ENCODE measurements at regions not wholly inside any gene's neighbourhood (a gene's known extent, or its start where the extent isn't known, plus 50 kb on each side); places are given as distances from the start of the nearest gene placed in this dataset.

- no peak overlapping the region for H3K4ac ChIP-seq (replicated peaks; ENCODE audit: insufficient read length, low read depth, low read length)
- H3K4me3 ChIP-seq (ENCODE audit: extremely low read depth in 1 of 4, insufficient read depth in 2 of 4, low read depth in 3 of 4, low read length in 4 of 4) = no peak overlapping the region
- no peak overlapping the region for H3K23ac ChIP-seq (ENCODE audit: insufficient read length)
- H2BK20ac ChIP-seq (ENCODE audit: low read length) = no peak overlapping the region
- H3K14ac ChIP-seq (ENCODE audit: insufficient read length) = no peak overlapping the region
- H2BK5ac ChIP-seq (ENCODE audit: low read depth, low read length) = no peak overlapping the region
- H3K9ac ChIP-seq (replicated peaks in 1 of 4; ENCODE audit: extremely low read depth in 1 of 4, low read depth in 3 of 4, low read length in 3 of 4) = no peak overlapping the region
- H4K8ac ChIP-seq (ENCODE audit: extremely low read depth, insufficient read depth, low read length) = no peak overlapping the region
- ChIA-PET CTCF (ENCODE audit: partially characterized antibody) (interaction anchor here (0.6 to 1.7 kb wide), 4 partner anchors 16 to 174 kb away, joined by 3 to 4 read pairs (median 3); no protein-coding TSS in a partner anchor), POLR2A (ENCODE audit: partially characterized antibody) (no interaction called here)
- H3K27ac ChIP-seq (ENCODE audit: low read depth, low read length) = no peak overlapping the region
- no peaks in the 10 kb centered on the region for H3K79me2 ChIP-seq (ENCODE audit: control insufficient read depth in 1 of 2, insufficient read depth in 2 of 2, low read length in 2 of 2)
- H3K36me3 ChIP-seq (ENCODE audit: control insufficient read depth in 2 of 4, insufficient read depth in 4 of 4, low read length in 3 of 4) = no peaks in the 10 kb centered on the region
- H3K23me2 ChIP-seq (ENCODE audit: low read depth, low read length) = no peaks in the 10 kb centered on the region
- H3K56ac ChIP-seq (replicated peaks; ENCODE audit: insufficient read length, low read depth, low read length) = no peak overlapping the region
- FAIRE-seq (no peak), DNase-seq (ENCODE audit: low read depth in 1 of 2, low spot score in 2 of 2) (no peak)
- H3K4me2 ChIP-seq (ENCODE audit: insufficient read depth in 1 of 2, low read depth in 2 of 2, low read length in 2 of 2) = no peak overlapping the region
- H4K20me1 ChIP-seq (replicated peaks in 1 of 2; ENCODE audit: control insufficient read depth in 1 of 2, insufficient read depth in 2 of 2, low read length in 2 of 2) = no peaks in the 10 kb centered on the region
- no peaks in the 10 kb centered on the region for H3K9me3 ChIP-seq (ENCODE audit: insufficient read depth in 2 of 2, low read depth in 1 of 2, low read length in 1 of 2)
- no peaks in the 10 kb centered on the region for H3K79me1 ChIP-seq (ENCODE audit: low read depth, low read length)
- H4K5ac ChIP-seq (ENCODE audit: insufficient read length, low read depth, low read length) = no peak overlapping the region
- H2BK120ac ChIP-seq (replicated peaks; ENCODE audit: low read depth, low read length) = no peak overlapping the region
- H2AFZ ChIP-seq (ENCODE audit: low read length) = peak overlapping the region; percentile 37; the same call in 1 of the 2 replicates
- H2BK15ac ChIP-seq (ENCODE audit: low read length) = no peak overlapping the region
- no peak overlapping the region for H2AK5ac ChIP-seq (ENCODE audit: low read depth, low read length)
- no peaks in the 10 kb centered on the region for H3K4me1 ChIP-seq (replicated peaks in 1 of 4; ENCODE audit: control insufficient read depth in 3 of 4, insufficient read depth in 4 of 4, low read length in 3 of 4)
- WGBS, 2 experiments (ENCODE audit: extremely low coverage in 1 of 2, insufficient coverage in 1 of 2, insufficient read length in 1 of 2, insufficient replicate concordance in 2 of 2, low coverage in 1 of 2, low lambda C conversion rate in 2 of 2, missing lambda C conversion rate in 1 of 2) = 91% methylated on average over 4 of the region's 4 CpGs; no CpG with 5 or more reads in 1 of the 2 experiments
- no peaks in the 10 kb centered on the region for H3K27me3 ChIP-seq (replicated peaks in 1 of 4; ENCODE audit: control insufficient read depth in 3 of 4, extremely low read depth in 1 of 4, insufficient read depth in 3 of 4, low read length in 3 of 4)
- no peak overlapping the region for H3K18ac ChIP-seq (ENCODE audit: extremely low read depth, low read length)
- no peak overlapping the region for H2BK12ac ChIP-seq (ENCODE audit: low read depth, low read length)
- H4K91ac ChIP-seq (replicated peaks; ENCODE audit: insufficient read length, low read length) = no peak overlapping the region
- TF ChIP-seq SUZ12 (IDR thresholded peaks at IDR 0.05; ENCODE audit: low read length) (no peak), SIX5 (IDR thresholded peaks at IDR 0.05; ENCODE audit: low read depth, low read length) (no peak), CBX5 (IDR thresholded peaks at IDR 0.05; ENCODE audit: low read depth, low read length) (no peak), SIRT6 (IDR thresholded peaks at IDR 0.05; ENCODE audit: low read length) (no peak), EZH2 (IDR thresholded peaks at IDR 0.05; ENCODE audit: low read depth, low read length, severe bottlenecking) (no peak), FOSL1 (IDR thresholded peaks at IDR 0.05; ENCODE audit: insufficient read depth, low read depth, low read length) (no peak), NANOG (IDR thresholded peaks at IDR 0.05; ENCODE audit: insufficient read depth, low read depth, low read length, poor library complexity, severe bottlenecking) (no peak), KDM4A (IDR thresholded peaks at IDR 0.05; ENCODE audit: low read depth, low read length, severe bottlenecking) (no peak), BACH1 (IDR thresholded peaks at IDR 0.05; ENCODE audit: low read length) (no peak), CHD1 (IDR thresholded peaks at IDR 0.05; ENCODE audit: low read depth, low read length) (no peak)
These were observed 171.9 kb downstream of the OTUD1 start for GRCh38 chr10:23610626-23611307.
